SK-N-SH (cell line): ENCODE measurements at regions not wholly inside any gene's neighbourhood (a gene's known extent, or its start where the extent isn't known, plus 50 kb on each side); places are given as distances from the start of the nearest gene placed in this dataset.

Experiments used
- CTCF ChIA-PET: fragments of 300-600, 350-600 bp; formaldehyde crosslinking; extraction: SDS; loops from one replicate; lab custom pipeline; 2021; lab: Yijun Ruan, JAX
- POLR2A ChIA-PET: fragments of 350-600 bp; sonication (Branson Sonifier 250); formaldehyde crosslinking; extraction: SDS; loops from one replicate; lab custom pipeline; 2020; ENCODE audit warnings: antibody characterized with exemption, inconsistent platforms; lab: Yijun Ruan, JAX
- DNase-seq: peaks from one replicate; pipeline ENCODE4 v3.0.0; 2012
- H2AFZ ChIP-seq: fragments of 200-600 bp; sonication (generic); 2 replicates; pipeline ENCODE4 v1.8.1; 2016; ENCODE audit warnings: antibody characterized with exemption, mild to moderate bottlenecking, low read depth
- H3F3A ChIP-seq: fragments of 200-600 bp; sonication (generic); replicated peaks from 2 replicates; pipeline ENCODE3; 2016; ENCODE audit warnings: antibody characterized with exemption, mild to moderate bottlenecking; ENCODE audit not compliant: insufficient read depth
- H3K27ac ChIP-seq, 2 experiments: fragments of 200-500 bp in 1 of 2; fragments of 200-600 bp in 1 of 2; sonication (Bioruptor generic) in 1 of 2; sonication (generic), shearing (Covaris generic) in 1 of 2; 2 replicates each; pipeline versions ENCODE4 v1.5.1 to v1.6.1; 2014 to 2016; ENCODE audit warnings: low read depth in 2 of 2, inconsistent platforms in 1 of 2, low read length in 1 of 2, mild to moderate bottlenecking in 1 of 2, mixed read lengths in 1 of 2
- H3K27me3 ChIP-seq: fragments of 200-600 bp; sonication (generic), shearing (Covaris generic); 2 replicates; pipeline ENCODE4 v1.6.1; 2016; ENCODE audit warnings: mixed run types; ENCODE audit not compliant: insufficient read depth
- H3K36me3 ChIP-seq, 2 experiments: fragments of 200-500 bp in 1 of 2; fragments of 200-600 bp in 1 of 2; sonication (Bioruptor generic) in 1 of 2; sonication (generic) in 1 of 2; replicated peaks in 1 of 2; 2 replicates each; pipeline versions ENCODE3 to v1.5.1; 2014 to 2016; ENCODE audit warnings: low read length in 1 of 2, mild to moderate bottlenecking in 1 of 2; ENCODE audit not compliant: insufficient read depth in 2 of 2, control insufficient read depth in 1 of 2
- H3K4me1 ChIP-seq, 2 experiments: fragments of 200-500 bp in 1 of 2; fragments of 200-600 bp in 1 of 2; sonication (Bioruptor generic) in 1 of 2; sonication (generic), shearing (Covaris generic) in 1 of 2; 2 replicates each; pipeline versions ENCODE4 v1.5.1 to v1.6.1; 2014 to 2016; ENCODE audit warnings: low read depth in 1 of 2, low read length in 1 of 2, mixed run types in 1 of 2; ENCODE audit not compliant: insufficient read depth in 2 of 2, control insufficient read depth in 1 of 2
- H3K4me2 ChIP-seq: fragments of 200-600 bp; sonication (generic), shearing (Covaris generic); 2 replicates; pipeline ENCODE4 v1.6.1; 2017; ENCODE audit warnings: mixed run types
- H3K4me3 ChIP-seq, 2 experiments: fragments of 200-500 bp in 1 of 2; fragments of 200-600 bp in 1 of 2; sonication (Bioruptor generic) in 1 of 2; sonication (generic), shearing (Covaris generic) in 1 of 2; 2 replicates each; pipeline versions ENCODE4 v1.5.1 to v1.8.1; 2014 to 2016; ENCODE audit warnings: low read depth in 2 of 2, inconsistent platforms in 1 of 2, low read length in 1 of 2, mild to moderate bottlenecking in 1 of 2, mixed read lengths in 1 of 2, moderate library complexity in 1 of 2
- H3K79me2 ChIP-seq: fragments of 200-600 bp; sonication (generic); 2 replicates; pipeline ENCODE4 v1.8.1; 2017; ENCODE audit warnings: mild to moderate bottlenecking; ENCODE audit not compliant: insufficient read depth
- H3K9ac ChIP-seq: fragments of 200-600 bp; sonication (generic); 2 replicates; pipeline ENCODE4 v1.6.1; 2017; ENCODE audit warnings: mixed run types
- H3K9me2 ChIP-seq: fragments of 200-600 bp; sonication (generic); 2 replicates; pipeline ENCODE4 v1.6.1; 2017; ENCODE audit warnings: mixed run types
- H3K9me3 ChIP-seq: fragments of 200-600 bp; sonication (generic); 2 replicates; pipeline ENCODE4 v1.6.1; 2017; ENCODE audit warnings: mixed run types, mild to moderate bottlenecking, moderate library complexity
- H4K20me1 ChIP-seq: fragments of 200-600 bp; sonication (generic); 2 replicates; pipeline ENCODE4 v1.6.1; 2017; ENCODE audit warnings: mild to moderate bottlenecking, mixed run types; ENCODE audit not compliant: insufficient read depth
- CHD2 ChIP-seq: fragments of 150-350 bp; IDR thresholded peaks from 2 replicates; pipeline ENCODE4 v1.6.1; 2018; ENCODE audit warnings: low read length; ENCODE audit not compliant: partially characterized antibody
- EP300 ChIP-seq, 2 experiments: IDR thresholded peaks; 2 replicates each; pipeline versions ENCODE4 v1.4.0 to v1.6.1; 2012; ENCODE audit warnings: borderline replicate concordance in 1 of 2, low read depth in 1 of 2, low read length in 1 of 2
- EZH2phosphoT487 ChIP-seq: fragments of 200-600 bp; sonication (generic); IDR thresholded peaks from 2 replicates; pipeline ENCODE4 v1.6.1; 2017; ENCODE audit warnings: low read depth, mixed run types, mild to moderate bottlenecking, antibody characterized with exemption, moderate library complexity, borderline replicate concordance
- FOXJ3 ChIP-seq: sonication (generic); formaldehyde crosslinking; IDR thresholded peaks from 2 replicates; pipeline ENCODE4 v1.5.1; 2020; ENCODE audit warnings: mild to moderate bottlenecking, missing genetic modification reagents
- MXI1 ChIP-seq: IDR thresholded peaks from 2 replicates; pipeline ENCODE4 v1.6.1; 2012; ENCODE audit warnings: mild to moderate bottlenecking, low read depth, low read length, improper control_type of control experiment
- NFIC ChIP-seq: IDR thresholded peaks from 2 replicates; pipeline ENCODE4 v1.4.0; 2012; ENCODE audit warnings: borderline replicate concordance
- NRF1 ChIP-seq: IDR thresholded peaks from 2 replicates; pipeline ENCODE4 v1.6.1; 2012; ENCODE audit warnings: low read depth, mild to moderate bottlenecking, low read length
- RCOR1 ChIP-seq: fragments of 150-350 bp; IDR thresholded peaks from 2 replicates; pipeline ENCODE4 v1.6.1; 2017; ENCODE audit warnings: antibody characterized with exemption, low read length
- RFX5 ChIP-seq: IDR thresholded peaks from 2 replicates; pipeline ENCODE4 v1.6.1; 2012; ENCODE audit warnings: mild to moderate bottlenecking, improper control_type of control experiment, low read length
- SIN3A ChIP-seq: IDR thresholded peaks from 2 replicates; pipeline ENCODE4 v1.6.1; 2012; ENCODE audit warnings: low read depth, mild to moderate bottlenecking, low read length, moderate library complexity, borderline replicate concordance
- TCF12 ChIP-seq: IDR thresholded peaks from 2 replicates; pipeline ENCODE4 v1.4.0; 2012
- WGBS: methylation state at CpG from one replicate; pipeline ENCODE4 v1.1.6; 2017; ENCODE audit warnings: low lambda C conversion rate; 5-methylcytosine and 5-hydroxymethylcytosine counted together
- TF ChIP-seq, protein P1 (sequence below): IDR thresholded peaks from 2 replicates; pipeline ENCODE4 v1.6.1; 2012; ENCODE audit warnings: mild to moderate bottlenecking, low read depth, low read length, moderate library complexity
- TF ChIP-seq, protein P2 (sequence below): IDR thresholded peaks from 2 replicates; pipeline ENCODE4 v1.4.0; 2012; ENCODE audit warnings: low read depth, borderline replicate concordance
- TF ChIP-seq, protein P3 (sequence below): fragments of 200-600 bp; sonication (generic); IDR thresholded peaks from 2 replicates; pipeline ENCODE4 v1.6.1; 2017; ENCODE audit warnings: antibody characterized with exemption, mild to moderate bottlenecking, moderate library complexity
- TF ChIP-seq, protein P4 (sequence below): fragments of 150-350 bp; IDR thresholded peaks from 2 replicates; pipeline ENCODE4 v1.6.1; 2017; ENCODE audit warnings: antibody characterized with exemption, low read length, low read depth, borderline replicate concordance
- TF ChIP-seq, protein P5 (sequence below): fragments of 150-350 bp; IDR thresholded peaks from 2 replicates; pipeline ENCODE4 v1.6.1; 2016; ENCODE audit warnings: mild to moderate bottlenecking, low read depth, low read length

DNA sequence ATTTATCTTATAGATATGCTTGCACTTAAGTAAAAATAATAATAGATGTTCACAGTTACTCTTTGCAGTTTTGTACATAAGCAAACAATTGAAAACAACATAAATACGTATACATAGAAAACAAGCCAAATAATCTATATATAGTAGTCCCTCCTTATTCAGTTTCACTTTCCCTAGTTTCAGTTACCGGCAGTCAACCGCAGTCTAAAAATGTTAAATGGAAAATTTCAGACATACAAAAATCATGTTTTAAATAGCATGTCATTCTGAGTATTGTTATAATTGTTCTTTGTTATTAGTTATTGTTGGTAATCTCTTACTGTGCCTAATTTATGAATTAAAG is 262.0 kb downstream of the CGGBP1 start (continued):
- TF ChIP-seq, protein P1, sequence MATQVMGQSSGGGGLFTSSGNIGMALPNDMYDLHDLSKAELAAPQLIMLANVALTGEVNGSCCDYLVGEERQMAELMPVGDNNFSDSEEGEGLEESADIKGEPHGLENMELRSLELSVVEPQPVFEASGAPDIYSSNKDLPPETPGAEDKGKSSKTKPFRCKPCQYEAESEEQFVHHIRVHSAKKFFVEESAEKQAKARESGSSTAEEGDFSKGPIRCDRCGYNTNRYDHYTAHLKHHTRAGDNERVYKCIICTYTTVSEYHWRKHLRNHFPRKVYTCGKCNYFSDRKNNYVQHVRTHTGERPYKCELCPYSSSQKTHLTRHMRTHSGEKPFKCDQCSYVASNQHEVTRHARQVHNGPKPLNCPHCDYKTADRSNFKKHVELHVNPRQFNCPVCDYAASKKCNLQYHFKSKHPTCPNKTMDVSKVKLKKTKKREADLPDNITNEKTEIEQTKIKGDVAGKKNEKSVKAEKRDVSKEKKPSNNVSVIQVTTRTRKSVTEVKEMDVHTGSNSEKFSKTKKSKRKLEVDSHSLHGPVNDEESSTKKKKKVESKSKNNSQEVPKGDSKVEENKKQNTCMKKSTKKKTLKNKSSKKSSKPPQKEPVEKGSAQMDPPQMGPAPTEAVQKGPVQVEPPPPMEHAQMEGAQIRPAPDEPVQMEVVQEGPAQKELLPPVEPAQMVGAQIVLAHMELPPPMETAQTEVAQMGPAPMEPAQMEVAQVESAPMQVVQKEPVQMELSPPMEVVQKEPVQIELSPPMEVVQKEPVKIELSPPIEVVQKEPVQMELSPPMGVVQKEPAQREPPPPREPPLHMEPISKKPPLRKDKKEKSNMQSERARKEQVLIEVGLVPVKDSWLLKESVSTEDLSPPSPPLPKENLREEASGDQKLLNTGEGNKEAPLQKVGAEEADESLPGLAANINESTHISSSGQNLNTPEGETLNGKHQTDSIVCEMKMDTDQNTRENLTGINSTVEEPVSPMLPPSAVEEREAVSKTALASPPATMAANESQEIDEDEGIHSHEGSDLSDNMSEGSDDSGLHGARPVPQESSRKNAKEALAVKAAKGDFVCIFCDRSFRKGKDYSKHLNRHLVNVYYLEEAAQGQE: no peak
- TF ChIP-seq SIN3A (no peak), RFX5 (no peak), TCF12 (no peak), CHD2 (no peak)

DNA sequence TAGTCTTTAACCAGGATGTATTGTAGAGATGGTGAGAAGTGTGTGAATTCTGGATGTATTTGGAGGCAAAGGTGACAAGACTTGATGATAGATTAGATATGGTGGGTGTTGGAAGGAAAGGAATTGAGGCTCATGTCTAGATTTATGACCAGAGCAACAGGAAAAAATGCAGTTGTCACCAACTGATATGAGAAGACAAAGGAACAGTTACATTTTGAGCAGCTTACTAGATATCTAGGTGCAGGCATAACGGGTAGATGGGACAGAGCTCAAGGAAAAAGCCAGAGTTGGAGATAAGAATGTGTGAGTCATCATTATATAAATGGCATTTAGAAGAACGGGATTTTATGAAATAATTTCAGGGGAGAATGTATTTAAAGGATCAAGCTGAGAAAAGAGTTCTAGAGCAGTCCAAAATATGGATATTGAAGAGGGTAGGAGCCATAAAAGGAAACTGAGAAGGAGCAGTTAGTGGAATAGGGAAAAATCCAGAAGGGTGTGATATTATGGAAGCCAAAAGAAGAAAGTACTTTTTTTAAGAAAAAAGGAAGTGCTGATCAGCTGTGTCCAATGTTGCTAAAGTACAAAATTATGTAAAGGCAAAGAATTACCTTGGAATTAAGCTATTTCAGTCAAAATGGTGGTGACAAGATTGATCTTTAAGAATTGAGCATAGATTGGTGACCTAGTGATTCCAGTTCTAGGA is 262.5 kb downstream of the CGGBP1 start:
- H3K27me3 ChIP-seq: peaks cover 31% of the 10 kb centered on the region
- no peaks in the 10 kb centered on the region for H3K79me2 ChIP-seq
- H3K27ac ChIP-seq: no peak overlapping the region
- no peaks in the 10 kb centered on the region; a peak in 1 of 4 replicates for H3K4me1 ChIP-seq
- no peak overlapping the region for H3K4me3 ChIP-seq
- H3F3A ChIP-seq: no peaks in the 10 kb centered on the region
- no peaks in the 10 kb centered on the region for H4K20me1 ChIP-seq
- H3K9me3 ChIP-seq: no peaks in the 10 kb centered on the region
- TF ChIP-seq EP300 (IDR thresholded peaks at IDR 0.05; ENCODE audit: borderline replicate concordance in 1 of 2, low read depth in 1 of 2, low read length in 1 of 2): no peak
- TF ChIP-seq, protein P2, sequence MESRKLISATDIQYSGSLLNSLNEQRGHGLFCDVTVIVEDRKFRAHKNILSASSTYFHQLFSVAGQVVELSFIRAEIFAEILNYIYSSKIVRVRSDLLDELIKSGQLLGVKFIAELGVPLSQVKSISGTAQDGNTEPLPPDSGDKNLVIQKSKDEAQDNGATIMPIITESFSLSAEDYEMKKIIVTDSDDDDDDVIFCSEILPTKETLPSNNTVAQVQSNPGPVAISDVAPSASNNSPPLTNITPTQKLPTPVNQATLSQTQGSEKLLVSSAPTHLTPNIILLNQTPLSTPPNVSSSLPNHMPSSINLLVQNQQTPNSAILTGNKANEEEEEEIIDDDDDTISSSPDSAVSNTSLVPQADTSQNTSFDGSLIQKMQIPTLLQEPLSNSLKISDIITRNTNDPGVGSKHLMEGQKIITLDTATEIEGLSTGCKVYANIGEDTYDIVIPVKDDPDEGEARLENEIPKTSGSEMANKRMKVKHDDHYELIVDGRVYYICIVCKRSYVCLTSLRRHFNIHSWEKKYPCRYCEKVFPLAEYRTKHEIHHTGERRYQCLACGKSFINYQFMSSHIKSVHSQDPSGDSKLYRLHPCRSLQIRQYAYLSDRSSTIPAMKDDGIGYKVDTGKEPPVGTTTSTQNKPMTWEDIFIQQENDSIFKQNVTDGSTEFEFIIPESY: no peak
- no peak for TF ChIP-seq EZH2phosphoT487
- TF ChIP-seq NRF1: no peak
- TF ChIP-seq RCOR1: no peak
- TF ChIP-seq NFIC: no peak
- no peak for TF ChIP-seq RFX5
- TF ChIP-seq, protein P3, sequence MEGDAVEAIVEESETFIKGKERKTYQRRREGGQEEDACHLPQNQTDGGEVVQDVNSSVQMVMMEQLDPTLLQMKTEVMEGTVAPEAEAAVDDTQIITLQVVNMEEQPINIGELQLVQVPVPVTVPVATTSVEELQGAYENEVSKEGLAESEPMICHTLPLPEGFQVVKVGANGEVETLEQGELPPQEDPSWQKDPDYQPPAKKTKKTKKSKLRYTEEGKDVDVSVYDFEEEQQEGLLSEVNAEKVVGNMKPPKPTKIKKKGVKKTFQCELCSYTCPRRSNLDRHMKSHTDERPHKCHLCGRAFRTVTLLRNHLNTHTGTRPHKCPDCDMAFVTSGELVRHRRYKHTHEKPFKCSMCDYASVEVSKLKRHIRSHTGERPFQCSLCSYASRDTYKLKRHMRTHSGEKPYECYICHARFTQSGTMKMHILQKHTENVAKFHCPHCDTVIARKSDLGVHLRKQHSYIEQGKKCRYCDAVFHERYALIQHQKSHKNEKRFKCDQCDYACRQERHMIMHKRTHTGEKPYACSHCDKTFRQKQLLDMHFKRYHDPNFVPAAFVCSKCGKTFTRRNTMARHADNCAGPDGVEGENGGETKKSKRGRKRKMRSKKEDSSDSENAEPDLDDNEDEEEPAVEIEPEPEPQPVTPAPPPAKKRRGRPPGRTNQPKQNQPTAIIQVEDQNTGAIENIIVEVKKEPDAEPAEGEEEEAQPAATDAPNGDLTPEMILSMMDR: no peak
- TF ChIP-seq, protein P4, sequence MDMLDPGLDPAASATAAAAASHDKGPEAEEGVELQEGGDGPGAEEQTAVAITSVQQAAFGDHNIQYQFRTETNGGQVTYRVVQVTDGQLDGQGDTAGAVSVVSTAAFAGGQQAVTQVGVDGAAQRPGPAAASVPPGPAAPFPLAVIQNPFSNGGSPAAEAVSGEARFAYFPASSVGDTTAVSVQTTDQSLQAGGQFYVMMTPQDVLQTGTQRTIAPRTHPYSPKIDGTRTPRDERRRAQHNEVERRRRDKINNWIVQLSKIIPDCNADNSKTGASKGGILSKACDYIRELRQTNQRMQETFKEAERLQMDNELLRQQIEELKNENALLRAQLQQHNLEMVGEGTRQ: no peak
- TF ChIP-seq, protein P5, sequence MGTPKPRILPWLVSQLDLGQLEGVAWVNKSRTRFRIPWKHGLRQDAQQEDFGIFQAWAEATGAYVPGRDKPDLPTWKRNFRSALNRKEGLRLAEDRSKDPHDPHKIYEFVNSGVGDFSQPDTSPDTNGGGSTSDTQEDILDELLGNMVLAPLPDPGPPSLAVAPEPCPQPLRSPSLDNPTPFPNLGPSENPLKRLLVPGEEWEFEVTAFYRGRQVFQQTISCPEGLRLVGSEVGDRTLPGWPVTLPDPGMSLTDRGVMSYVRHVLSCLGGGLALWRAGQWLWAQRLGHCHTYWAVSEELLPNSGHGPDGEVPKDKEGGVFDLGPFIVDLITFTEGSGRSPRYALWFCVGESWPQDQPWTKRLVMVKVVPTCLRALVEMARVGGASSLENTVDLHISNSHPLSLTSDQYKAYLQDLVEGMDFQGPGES: no peak
- no peak for TF ChIP-seq MXI1
- no peak for TF ChIP-seq FOXJ3 (CRISPR knock-in tag)
- TF ChIP-seq, protein P1: no peak
- H2AFZ ChIP-seq: no peak overlapping the region
- ChIA-PET POLR2A (no interaction called here), CTCF (no interaction called here)
- H3K36me3 ChIP-seq: no peaks in the 10 kb centered on the region
- H3K9me2 ChIP-seq: no peaks in the 10 kb centered on the region
- H3K4me2 ChIP-seq: no peak overlapping the region; the same call in 1 of the 2 replicates
- no peak overlapping the region for H3K9ac ChIP-seq
- WGBS: 2% methylated on average over 2 of the region's 2 CpGs
- no peak for DNase-seq
